Astrocyte of the cerebellum (primary cell): ENCODE measurements at regions not wholly inside any gene's neighbourhood (a gene's known extent, or its start where the extent isn't known, plus 50 kb on each side); places are given as distances from the start of the nearest gene placed in this dataset.
A peak's percentile ranks its signal among the peaks of the same experiment; 100 is the strongest.

Experiments used
- DNase-seq: peaks from one replicate; pipeline ENCODE4 v3.0.0-alpha.2; 2011; ENCODE audit warnings: low read depth
- H3K4me3 ChIP-seq: 2 replicates; pipeline ENCODE4 v1.5.1; 2011; ENCODE audit warnings: mild to moderate bottlenecking, low read depth, low read length, moderate library complexity
- CTCF ChIP-seq: IDR thresholded peaks from 2 replicates; pipeline ENCODE4 v1.5.1; 2012; ENCODE audit warnings: low read length, low read depth, moderate library complexity, mild to moderate bottlenecking; ENCODE audit errors: missing control alignments
- in situ Hi-C: cut with HindIII; loops from 2 replicates; pipeline ENCODE4 v1.10.0; 2017; ENCODE audit warnings: low sequenced_read_pairs

- TF ChIP-seq CTCF, result no peak
- in situ Hi-C loops, result no loop called here
- no peak for DNase-seq
- peak overlapping the region; percentile 87 for H3K4me3 ChIP-seq
Measured at GRCh38 chr16:72664056-72664508, 383.8 kb downstream of the ZFHX3 start.

- no peak for DNase-seq
- no peak overlapping the region for H3K4me3 ChIP-seq
- in situ Hi-C loops, result no loop called here
- TF ChIP-seq CTCF, result no peak
Measured at GRCh38 chr16:72658888-72659717, 388.8 kb downstream of the ZFHX3 start.

DNA sequence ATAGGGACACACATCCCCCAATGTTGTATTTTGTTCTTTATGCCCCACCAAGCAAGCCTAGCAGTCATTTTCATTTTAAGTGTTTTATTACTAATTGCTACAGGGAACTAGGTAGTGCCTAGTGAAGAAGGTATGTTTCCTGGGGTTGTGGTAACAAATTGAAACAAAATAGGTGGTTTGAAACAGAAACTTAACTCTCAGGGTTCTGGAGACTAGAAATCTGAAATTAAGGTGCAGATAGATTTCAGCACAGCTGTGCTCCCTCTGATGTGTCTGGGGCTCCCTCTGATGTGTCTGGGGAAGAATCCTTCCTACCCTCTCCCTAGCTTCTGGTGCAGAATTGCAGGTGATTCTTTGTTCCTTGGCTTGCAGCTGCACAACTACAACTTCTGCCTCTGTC, 390.1 kb downstream of the ZFHX3 start:
- in situ Hi-C loops, result no loop called here
- no peak for TF ChIP-seq CTCF
- no peak for DNase-seq
- no peak overlapping the region for H3K4me3 ChIP-seq

DNA sequence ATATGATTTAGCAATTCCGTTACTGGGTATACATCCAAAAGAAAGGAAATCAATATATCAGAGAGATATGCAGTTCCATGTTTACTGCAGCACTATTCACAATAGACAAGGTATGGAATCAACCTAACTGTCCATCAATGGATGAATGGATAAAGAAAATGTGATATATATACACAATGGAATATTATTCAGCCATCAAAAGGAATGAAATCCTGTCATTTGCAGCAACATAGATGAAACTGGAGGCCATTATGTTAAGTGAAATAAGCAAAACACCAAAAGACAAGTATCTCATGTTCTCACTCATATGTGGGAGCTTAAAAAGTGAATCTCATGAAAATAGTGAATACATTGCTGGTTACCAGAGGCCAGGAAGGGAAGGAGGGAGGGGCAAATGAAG, 390.8 kb downstream of the ZFHX3 start:
- no peak for TF ChIP-seq CTCF
- no peak for DNase-seq
- in situ Hi-C loops, result no loop called here

DNA sequence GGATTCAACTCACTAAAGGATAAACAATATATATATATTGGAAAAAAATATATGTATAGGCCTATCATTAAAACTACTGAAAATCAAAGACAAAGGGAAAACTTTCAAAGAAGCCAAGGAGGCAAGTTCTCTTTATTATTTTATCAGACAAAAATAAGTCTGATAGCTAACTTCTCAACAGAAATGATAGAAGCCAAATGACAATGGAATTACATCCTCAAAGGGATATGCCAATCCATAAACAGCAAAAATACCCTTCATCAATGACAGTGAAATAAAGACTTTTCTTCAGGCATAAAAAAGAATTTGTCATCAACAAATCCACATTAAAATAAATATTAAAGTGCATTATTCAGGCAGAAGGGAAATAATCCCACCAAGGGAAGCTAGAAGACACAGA, 393.4 kb downstream of the ZFHX3 start:
- H3K4me3 ChIP-seq, result no peak overlapping the region
- no peak for TF ChIP-seq CTCF
- DNase-seq, result no peak
- in situ Hi-C loops, result no loop called here

More for the DNA sequence above, 390.8 kb downstream of the ZFHX3 start:
- H3K4me3 ChIP-seq, result no peak overlapping the region

DNA sequence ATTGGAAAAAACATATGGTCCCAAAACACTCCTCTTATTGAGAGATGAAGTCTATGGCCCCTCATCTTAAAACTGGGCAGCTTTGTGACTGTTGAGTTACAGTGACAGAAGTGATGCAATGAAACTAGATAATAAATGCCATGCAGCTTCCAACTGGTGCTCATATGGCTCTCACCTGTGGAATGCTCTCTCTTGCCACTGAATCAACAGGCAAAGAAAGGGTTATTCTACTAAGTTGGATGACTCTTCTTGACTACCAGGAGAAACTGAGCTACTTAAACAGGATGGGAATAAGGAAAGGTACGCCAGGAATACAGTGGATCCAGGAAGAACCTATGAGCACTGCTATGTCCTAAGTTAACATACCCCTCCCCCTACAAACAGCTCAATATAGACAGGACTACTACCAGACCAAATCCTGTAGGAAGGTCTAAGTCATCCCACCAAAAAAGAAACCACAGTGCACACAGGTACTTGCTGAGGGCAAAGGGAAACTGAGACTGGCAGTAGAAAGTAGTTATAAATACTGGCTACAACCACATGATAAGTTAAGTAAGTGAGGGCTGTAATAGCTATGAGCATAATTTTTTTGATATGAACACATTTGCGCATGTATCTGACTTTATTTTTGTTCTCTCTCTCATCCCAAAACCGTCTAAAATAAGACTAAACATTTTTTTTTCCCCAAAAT, 398.5 kb downstream of the ZFHX3 start:
- DNase-seq, result no peak
- H3K4me3 ChIP-seq, result no peak overlapping the region
- in situ Hi-C loops, result no loop called here
- no peak for TF ChIP-seq CTCF
